ENCODE measurements at regions not wholly inside any gene's neighbourhood (a gene's known extent, or its start where the extent isn't known, plus 50 kb on each side); places are given as distances from the start of the nearest gene placed in this dataset.

- no peak for DNase-seq
- no peak overlapping the region for H3K4me3 ChIP-seq
- H3K27ac ChIP-seq, result no peak overlapping the region
- H3K27me3 ChIP-seq, result no peaks in the 10 kb centered on the region
- no peaks in the 10 kb centered on the region for H3K9me3 ChIP-seq
- WGBS, 2 donors (ENCODE audit: low coverage in 1 of 2), result 76% methylated on average over 4 of the region's 4 CpGs; no CpG with 5 or more reads in 1 of the 2 donors
- no peaks in the 10 kb centered on the region for H3K36me3 ChIP-seq
- H3K4me1 ChIP-seq, result no peaks in the 10 kb centered on the region
- in situ Hi-C loops (cut with MboI; ENCODE audit: low pct_ligation_motif_present in 1 of 4, low pct_unique_long_range_greater_than_20kb in 1 of 4, low sequenced_read_pairs in 3 of 4) (no loop called here), intact Hi-C loops (cut with DNase I; ENCODE audit: low total_unique reads) (no loop called here)
- TF ChIP-seq POLR2AphosphoS5 (IDR thresholded peaks at IDR 0.05) (no peak), POLR2A (IDR thresholded peaks at IDR 0.05) (no peak), EP300 (IDR thresholded peaks at IDR 0.05; ENCODE audit: low read depth) (no peak), CTCF (IDR thresholded peaks at IDR 0.05) (no peak)
Measured at GRCh38 chr1:5374192-5374591, 618.0 kb downstream of the NPHP4 start.

DNA sequence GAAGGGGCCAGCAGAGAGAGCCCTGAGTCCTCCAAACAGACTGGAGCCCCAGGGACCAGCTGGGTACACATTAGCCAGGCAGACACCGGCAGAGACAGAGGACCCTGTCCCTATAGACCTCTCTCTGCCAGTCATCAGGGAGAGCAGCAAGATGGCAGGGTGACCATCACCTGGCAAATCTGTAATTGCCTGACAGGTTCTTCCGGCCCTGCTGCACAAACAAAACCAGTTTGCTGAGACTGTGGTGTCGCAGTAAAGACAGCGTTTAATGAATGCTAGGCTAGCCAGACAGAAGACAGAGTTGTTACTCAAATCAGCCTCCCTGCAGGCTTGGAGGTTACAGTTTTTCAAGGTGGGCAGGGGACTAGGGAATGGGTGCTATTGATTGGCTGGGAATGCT, 618.9 kb downstream of the NPHP4 start:
- Histone ChIP-seq H3K9me3 (no peaks in the 10 kb centered on the region), H3K27ac (no peak overlapping the region), H3K4me3 (no peak overlapping the region), H3K36me3 (no peaks in the 10 kb centered on the region), H3K27me3 (no peaks in the 10 kb centered on the region), H3K4me1 (no peaks in the 10 kb centered on the region)
- no peak for TF ChIP-seq CTCF (IDR thresholded peaks at IDR 0.05)
- TF ChIP-seq POLR2A (IDR thresholded peaks at IDR 0.05), result no peak
- no peak for TF ChIP-seq POLR2AphosphoS5 (IDR thresholded peaks at IDR 0.05)
- no peak for TF ChIP-seq EP300 (IDR thresholded peaks at IDR 0.05; ENCODE audit: low read depth)
- no peak for DNase-seq
- 85 to 90% methylated on average over 2 to 3 of the region's 4 CpGs for WGBS, 2 donors (ENCODE audit: low coverage in 1 of 2)
- intact Hi-C loops (cut with DNase I; ENCODE audit: low total_unique reads), result no loop called here
- in situ Hi-C loops (cut with MboI; ENCODE audit: low pct_ligation_motif_present in 1 of 4, low pct_unique_long_range_greater_than_20kb in 1 of 4, low sequenced_read_pairs in 3 of 4), result no loop called here

DNA sequence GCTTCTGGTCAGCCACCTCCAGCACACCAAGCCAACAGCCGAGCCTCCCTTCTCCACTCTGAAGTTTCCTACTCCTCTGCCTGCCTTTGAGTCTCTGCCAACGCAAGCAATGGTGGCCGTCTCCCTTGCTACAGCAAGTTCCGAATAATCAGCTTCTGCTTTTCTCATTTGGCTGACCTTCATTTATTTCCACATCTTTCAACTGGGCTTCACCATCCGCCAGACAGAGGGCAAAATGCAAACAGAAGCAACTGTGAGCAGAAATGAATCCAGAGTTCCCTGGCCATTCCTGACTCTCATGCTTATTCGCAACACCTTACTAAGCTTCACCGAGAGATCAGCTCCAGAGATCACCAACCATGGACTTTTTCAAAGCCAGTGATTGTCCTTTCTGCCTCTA, 621.0 kb downstream of the NPHP4 start:
- no peaks in the 10 kb centered on the region for H3K9me3 ChIP-seq
- WGBS, 2 donors (ENCODE audit: low coverage in 1 of 2), result 88 to 90% methylated on average over 5 to 7 of the region's 7 CpGs
- intact Hi-C loops (cut with DNase I; ENCODE audit: low total_unique reads), result no loop called here
- TF ChIP-seq POLR2A (IDR thresholded peaks at IDR 0.05), result no peak
- TF ChIP-seq CTCF (IDR thresholded peaks at IDR 0.05), result no peak
- no peak for TF ChIP-seq POLR2AphosphoS5 (IDR thresholded peaks at IDR 0.05)
- no peak for TF ChIP-seq EP300 (IDR thresholded peaks at IDR 0.05; ENCODE audit: low read depth)
- H3K27ac ChIP-seq, result no peak overlapping the region
- H3K27me3 ChIP-seq, result no peaks in the 10 kb centered on the region
- in situ Hi-C loops (cut with MboI; ENCODE audit: low pct_ligation_motif_present in 1 of 4, low pct_unique_long_range_greater_than_20kb in 1 of 4, low sequenced_read_pairs in 3 of 4), result no loop called here
- H3K36me3 ChIP-seq, result no peaks in the 10 kb centered on the region
- no peaks in the 10 kb centered on the region for H3K4me1 ChIP-seq
- DNase-seq, result no peak
- no peak overlapping the region for H3K4me3 ChIP-seq

GRCh38 chr1:5370311-5370710, 621.9 kb downstream of the NPHP4 start:
- no peaks in the 10 kb centered on the region for H3K27me3 ChIP-seq
- H3K4me1 ChIP-seq, result no peaks in the 10 kb centered on the region
- no peak overlapping the region for H3K4me3 ChIP-seq
- intact Hi-C loops (cut with DNase I; ENCODE audit: low total_unique reads), result no loop called here
- no peaks in the 10 kb centered on the region for H3K9me3 ChIP-seq
- in situ Hi-C loops (cut with MboI; ENCODE audit: low pct_ligation_motif_present in 1 of 4, low pct_unique_long_range_greater_than_20kb in 1 of 4, low sequenced_read_pairs in 3 of 4), result no loop called here
- TF ChIP-seq CTCF (IDR thresholded peaks at IDR 0.05) (no peak), POLR2A (IDR thresholded peaks at IDR 0.05) (no peak), POLR2AphosphoS5 (IDR thresholded peaks at IDR 0.05) (no peak), EP300 (IDR thresholded peaks at IDR 0.05; ENCODE audit: low read depth) (no peak)
- no peak overlapping the region for H3K27ac ChIP-seq
- no peaks in the 10 kb centered on the region for H3K36me3 ChIP-seq
- DNase-seq, result no peak
- 53% methylated on average over 3 of the region's 3 CpGs; no CpG with 5 or more reads in 1 of the 2 donors for WGBS, 2 donors (ENCODE audit: low coverage in 1 of 2)
